ENCODE measurements at regions not wholly inside any gene's neighbourhood (a gene's known extent, or its start where the extent isn't known, plus 50 kb on each side); places are given as distances from the start of the nearest gene placed in this dataset.

DNA sequence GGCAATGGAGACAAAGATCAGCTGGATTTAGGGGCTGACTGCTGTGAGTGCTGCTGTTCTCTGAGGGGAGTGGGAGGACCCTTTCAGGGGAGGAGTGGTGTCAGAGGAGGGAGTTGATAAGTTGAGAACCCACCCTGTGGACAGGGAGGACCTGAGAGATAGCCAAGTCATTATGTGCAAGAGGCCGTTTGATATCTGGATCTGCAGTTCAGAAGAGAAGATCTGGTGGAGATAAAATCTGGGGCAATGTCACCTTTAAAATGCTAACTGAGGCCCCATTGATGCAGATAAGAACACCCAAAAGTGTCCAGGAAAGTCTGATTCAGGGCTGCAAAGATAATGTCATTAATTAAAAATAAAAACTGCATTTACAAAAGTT is 256.1 kb upstream of the HES1 start:
- H2AFZ ChIP-seq (ENCODE audit: control insufficient read depth, low read length), result no peak overlapping the region
- TF ChIP-seq, protein P1, sequence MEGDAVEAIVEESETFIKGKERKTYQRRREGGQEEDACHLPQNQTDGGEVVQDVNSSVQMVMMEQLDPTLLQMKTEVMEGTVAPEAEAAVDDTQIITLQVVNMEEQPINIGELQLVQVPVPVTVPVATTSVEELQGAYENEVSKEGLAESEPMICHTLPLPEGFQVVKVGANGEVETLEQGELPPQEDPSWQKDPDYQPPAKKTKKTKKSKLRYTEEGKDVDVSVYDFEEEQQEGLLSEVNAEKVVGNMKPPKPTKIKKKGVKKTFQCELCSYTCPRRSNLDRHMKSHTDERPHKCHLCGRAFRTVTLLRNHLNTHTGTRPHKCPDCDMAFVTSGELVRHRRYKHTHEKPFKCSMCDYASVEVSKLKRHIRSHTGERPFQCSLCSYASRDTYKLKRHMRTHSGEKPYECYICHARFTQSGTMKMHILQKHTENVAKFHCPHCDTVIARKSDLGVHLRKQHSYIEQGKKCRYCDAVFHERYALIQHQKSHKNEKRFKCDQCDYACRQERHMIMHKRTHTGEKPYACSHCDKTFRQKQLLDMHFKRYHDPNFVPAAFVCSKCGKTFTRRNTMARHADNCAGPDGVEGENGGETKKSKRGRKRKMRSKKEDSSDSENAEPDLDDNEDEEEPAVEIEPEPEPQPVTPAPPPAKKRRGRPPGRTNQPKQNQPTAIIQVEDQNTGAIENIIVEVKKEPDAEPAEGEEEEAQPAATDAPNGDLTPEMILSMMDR (optimal IDR thresholded peaks at IDR 0.05 in 1 of 3, IDR thresholded peaks at IDR 0.05 in 1 of 3, conservative IDR thresholded peaks at IDR 0.05 in 1 of 3; ENCODE audit: extremely low read depth in 1 of 3, insufficient read depth in 2 of 3, low read length in 3 of 3), result no peak
- TF ChIP-seq EZH2 (IDR thresholded peaks at IDR 0.05; ENCODE audit: low read length), result no peak
- H3K79me2 ChIP-seq (ENCODE audit: control insufficient read depth, insufficient read depth, low read length), result no peaks in the 10 kb centered on the region
- H3K27me3 ChIP-seq (ENCODE audit: control insufficient read depth, extremely low read depth, insufficient read depth, low read length), result no peaks in the 10 kb centered on the region
- no peaks in the 10 kb centered on the region for H3K9me3 ChIP-seq (ENCODE audit: control insufficient read depth, low read depth, low read length)
- no peak overlapping the region for H3K4me2 ChIP-seq (ENCODE audit: control insufficient read depth, extremely low read depth, insufficient read depth, low read depth, low read length)
- H3K9me1 ChIP-seq (ENCODE audit: control insufficient read depth, extremely low read depth, insufficient read depth, low read length), result peaks cover 2% of the 10 kb centered on the region
- H3K27ac ChIP-seq (ENCODE audit: control insufficient read depth, insufficient read depth, low read length), result no peak overlapping the region
- H3K4me1 ChIP-seq (ENCODE audit: control insufficient read depth, extremely low read depth, insufficient read depth, low read length), result peaks cover 18% of the 10 kb centered on the region
- no peak overlapping the region for H3K4me3 ChIP-seq (ENCODE audit: control insufficient read depth in 2 of 3, extremely low read depth in 1 of 3, insufficient read depth in 2 of 3, low read depth in 1 of 3, low read length in 3 of 3)
- no peak for DNase-seq (ENCODE audit: low read depth, low spot score)
- no peaks in the 10 kb centered on the region for H4K20me1 ChIP-seq (ENCODE audit: control insufficient read depth, extremely low read depth, insufficient read depth, low read length)
- H3K36me3 ChIP-seq (ENCODE audit: control insufficient read depth in 2 of 2, extremely low read depth in 1 of 2, insufficient read depth in 2 of 2, low read length in 2 of 2), result no peaks in the 10 kb centered on the region
- no peak for FAIRE-seq
- H3K9ac ChIP-seq (ENCODE audit: control insufficient read depth, extremely low read depth, insufficient read depth, low read length), result no peak overlapping the region
- dilution Hi-C loops (cut with MboI; ENCODE audit: extremely low pct_ligation_motif_present, low sequenced_read_pairs), result no loop called here

DNA sequence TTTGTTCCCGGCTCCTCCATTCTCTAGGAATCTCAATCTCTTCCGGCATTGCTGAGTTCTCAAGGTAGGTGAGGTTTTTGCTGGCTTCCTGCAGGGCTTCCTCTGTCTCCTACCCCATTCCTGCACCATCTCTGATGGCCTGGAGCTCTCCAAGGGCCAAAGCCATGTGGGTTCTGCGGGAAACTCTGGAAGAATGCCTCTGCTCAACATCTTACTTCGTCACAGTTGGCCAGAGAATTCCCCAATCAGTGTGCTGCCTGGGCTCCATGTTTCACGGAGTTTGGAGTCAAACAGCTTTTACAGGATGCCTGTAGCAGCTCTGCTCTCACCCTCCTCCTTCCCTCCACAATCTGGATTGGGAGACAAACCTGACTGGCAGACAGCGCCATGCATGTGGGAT is 253.9 kb upstream of the HES1 start:
- Histone ChIP-seq H2AFZ (ENCODE audit: control insufficient read depth, low read length) (no peak overlapping the region), H3K4me2 (ENCODE audit: control insufficient read depth, extremely low read depth, insufficient read depth, low read depth, low read length) (no peak overlapping the region), H3K27me3 (ENCODE audit: control insufficient read depth, extremely low read depth, insufficient read depth, low read length) (no peaks in the 10 kb centered on the region), H3K79me2 (ENCODE audit: control insufficient read depth, insufficient read depth, low read length) (no peaks in the 10 kb centered on the region), H3K9ac (ENCODE audit: control insufficient read depth, extremely low read depth, insufficient read depth, low read length) (no peak overlapping the region), H4K20me1 (ENCODE audit: control insufficient read depth, extremely low read depth, insufficient read depth, low read length) (no peaks in the 10 kb centered on the region), H3K9me1 (ENCODE audit: control insufficient read depth, extremely low read depth, insufficient read depth, low read length) (peaks cover 2% of the 10 kb centered on the region), H3K36me3 (ENCODE audit: control insufficient read depth in 2 of 2, extremely low read depth in 1 of 2, insufficient read depth in 2 of 2, low read length in 2 of 2) (no peaks in the 10 kb centered on the region), H3K27ac (ENCODE audit: control insufficient read depth, insufficient read depth, low read length) (no peak overlapping the region), H3K9me3 (ENCODE audit: control insufficient read depth, low read depth, low read length) (no peaks in the 10 kb centered on the region), H3K4me3 (ENCODE audit: control insufficient read depth in 2 of 3, extremely low read depth in 1 of 3, insufficient read depth in 2 of 3, low read depth in 1 of 3, low read length in 3 of 3) (no peak overlapping the region), H3K4me1 (ENCODE audit: control insufficient read depth, extremely low read depth, insufficient read depth, low read length) (peaks cover 14% of the 10 kb centered on the region)
- dilution Hi-C loops (cut with MboI; ENCODE audit: extremely low pct_ligation_motif_present, low sequenced_read_pairs), result no loop called here
- no peak for DNase-seq (ENCODE audit: low read depth, low spot score)
- TF ChIP-seq EZH2 (IDR thresholded peaks at IDR 0.05; ENCODE audit: low read length), result no peak
- TF ChIP-seq, protein P1 (optimal IDR thresholded peaks at IDR 0.05 in 1 of 3, IDR thresholded peaks at IDR 0.05 in 1 of 3, conservative IDR thresholded peaks at IDR 0.05 in 1 of 3; ENCODE audit: extremely low read depth in 1 of 3, insufficient read depth in 2 of 3, low read length in 3 of 3), result no peak
- no peak for FAIRE-seq

Measured in keratinocyte (primary cell).